Stimulated activated CD4-positive, alpha-beta T cell treated with anti-CD3 and anti-CD28 coated beads, Interleukin-1b, Interleukin-23, amount 100 ng/mL, for 4 hours (primary cell): ENCODE measurements at regions not wholly inside any gene's neighbourhood (a gene's known extent, or its start where the extent isn't known, plus 50 kb on each side); places are given as distances from the start of the nearest gene placed in this dataset.
A peak's percentile ranks its signal among the peaks of the same experiment; 100 is the strongest.

Source experiments
- DNase-seq, 2 donors: peaks; one replicate each; pipeline ENCODE4 v3.0.0-alpha.2; 2020; ENCODE audit warnings: low read depth in 2 of 2

GRCh38 chr7:131107337-131108211, 220.1 kb upstream of the MKLN1 start:
- peak; percentile 51 to 56 for DNase-seq

GRCh38 chr7:131108212-131108940, 219.3 kb upstream of the MKLN1 start:
- no peak for DNase-seq

GRCh38 chr7:131109011-131109758, 218.5 kb upstream of the MKLN1 start:
- DNase-seq, result no peak

GRCh38 chr7:131109759-131110296, 217.8 kb upstream of the MKLN1 start:
- peak; percentile 53 to 63 for DNase-seq

GRCh38 chr7:131110297-131111080, 217.2 kb upstream of the MKLN1 start:
- DNase-seq, result no peak

- no peak for DNase-seq
Observed at GRCh38 chr7:131111081-131111576, 216.5 kb upstream of the MKLN1 start.

GRCh38 chr7:131111792-131112191, 215.9 kb upstream of the MKLN1 start:
- no peak for DNase-seq

GRCh38 chr7:131112431-131112830, 215.2 kb upstream of the MKLN1 start:
- DNase-seq, result no peak

- DNase-seq, result no peak
Observed at GRCh38 chr7:131115340-131115739, 212.3 kb upstream of the MKLN1 start.

- DNase-seq, result no peak
Observed at GRCh38 chr7:131117439-131117838, 210.2 kb upstream of the MKLN1 start.

GRCh38 chr7:131119381-131119780, 208.3 kb upstream of the MKLN1 start:
- no peak for DNase-seq

GRCh38 chr7:131122394-131122793, 205.3 kb upstream of the MKLN1 start:
- DNase-seq, result no peak

GRCh38 chr7:131124001-131124629, 203.6 kb upstream of the MKLN1 start:
- no peak for DNase-seq

GRCh38 chr7:131124867-131125266, 202.8 kb upstream of the MKLN1 start:
- no peak for DNase-seq

GRCh38 chr7:131130324-131130723, 197.4 kb upstream of the MKLN1 start:
- no peak for DNase-seq

- DNase-seq, result no peak
Observed at GRCh38 chr7:131131012-131131745, 196.5 kb upstream of the MKLN1 start.

GRCh38 chr7:131131746-131132431, 195.8 kb upstream of the MKLN1 start:
- DNase-seq, result no peak

- no peak for DNase-seq
Observed at GRCh38 chr7:131139462-131139861, 188.2 kb upstream of the MKLN1 start.

- DNase-seq, result no peak
Observed at GRCh38 chr7:131141443-131141967, 186.2 kb upstream of the MKLN1 start.
